Endothelial cell of umbilical vein (primary cell): ENCODE measurements at regions not wholly inside any gene's neighbourhood (a gene's known extent, or its start where the extent isn't known, plus 50 kb on each side); places are given as distances from the start of the nearest gene placed in this dataset.

Experiments used
- BruUV-seq: library from RNA; stranded (reverse); fragments of 400-500 nt; replicated peaks from 2 replicates; lab custom pipeline; 2021; lab: Mats Ljungman, UMichigan
- CTCF ChIA-PET: fragments of 300-600, 350-600 bp; sonication (Branson Sonifier 250); formaldehyde crosslinking; loops from one replicate; lab custom pipeline; 2021; ENCODE audit warnings: antibody characterized with exemption, inconsistent platforms; lab: Charles Lee
- POLR2A ChIA-PET: fragments of 300-600, 350-600 bp; sonication (Branson Sonifier 250); formaldehyde crosslinking; loops from one replicate; lab custom pipeline; 2021; ENCODE audit warnings: antibody characterized with exemption, inconsistent platforms; lab: Charles Lee
- DNase-seq: peaks from one replicate; pipeline ENCODE4 v3.0.0-alpha.2; 2011; ENCODE audit warnings: low read depth, low spot score
- FAIRE-seq: peaks from 2 replicates; lab custom pipeline; 2011; peaks lifted over from hg19 to GRCh38; lab: Jason Lieb, UNC
- H2AFZ ChIP-seq: 2 replicates; pipeline ENCODE4 v1.6.0; 2012; ENCODE audit warnings: low read depth, low read length, control low read depth, inconsistent platforms
- H3K27ac ChIP-seq: 2 replicates; pipeline ENCODE4 v1.5.1; 2011; ENCODE audit warnings: low read depth, mild to moderate bottlenecking, control low read depth, low read length, moderate library complexity; ENCODE audit not compliant: insufficient read depth
- H3K27me3 ChIP-seq, 2 experiments: 2 replicates each; pipeline versions ENCODE4 v1.6.0 to v1.6.1; 2011; ENCODE audit warnings: low read length in 2 of 2, mixed read lengths in 1 of 2; ENCODE audit not compliant: control insufficient read depth in 2 of 2, insufficient read depth in 2 of 2
- H3K36me3 ChIP-seq, 2 experiments: 2 replicates in 1 of 2; 3 replicates in 1 of 2; pipeline ENCODE4 v1.5.1; 2011; ENCODE audit warnings: low read length in 2 of 2, mild to moderate bottlenecking in 1 of 2, moderate library complexity in 1 of 2; ENCODE audit not compliant: control insufficient read depth in 2 of 2, insufficient read depth in 2 of 2; ENCODE audit errors: extremely low read depth in 1 of 2
- H3K4me1 ChIP-seq: 3 replicates; pipeline ENCODE4 v1.5.1; 2011; ENCODE audit warnings: mild to moderate bottlenecking, low read length; ENCODE audit not compliant: control insufficient read depth, insufficient read depth; ENCODE audit errors: extremely low read depth
- H3K4me2 ChIP-seq: 2 replicates; pipeline ENCODE4 v1.6.1; 2011; ENCODE audit warnings: low read length, control low read depth, mixed read lengths; ENCODE audit not compliant: insufficient read depth
- H3K4me3 ChIP-seq, 3 experiments: fragments of 200-600 bp in 1 of 3; sonication (generic), shearing (Covaris generic) in 1 of 3; replicated peaks in 1 of 3; 2 replicates each; pipeline ENCODE4 v1.5.1; 2011 to 2016; ENCODE audit warnings: control low read depth in 3 of 3, low read length in 3 of 3, mild to moderate bottlenecking in 2 of 3, inconsistent platforms in 1 of 3, low read depth in 1 of 3, moderate library complexity in 1 of 3; ENCODE audit not compliant: insufficient read depth in 1 of 3
- H3K79me2 ChIP-seq: 2 replicates; pipeline ENCODE4 v1.6.0; 2012; ENCODE audit warnings: low read length, inconsistent platforms; ENCODE audit not compliant: control insufficient read depth, insufficient read depth
- H3K9ac ChIP-seq: replicated peaks from 2 replicates; pipeline ENCODE3; 2011; ENCODE audit warnings: low read length, control low read depth; ENCODE audit not compliant: insufficient read depth; ENCODE audit errors: extremely low read depth
- H3K9me1 ChIP-seq: replicated peaks from 3 replicates; pipeline ENCODE4 v1.6.0; 2011; ENCODE audit warnings: mild to moderate bottlenecking, low read length; ENCODE audit not compliant: control insufficient read depth, insufficient read depth; ENCODE audit errors: extremely low read depth
- H3K9me3 ChIP-seq: replicated peaks from 2 replicates; pipeline ENCODE4 v1.5.1; 2012; ENCODE audit warnings: low read length, inconsistent platforms; ENCODE audit not compliant: control insufficient read depth, insufficient read depth
- H4K20me1 ChIP-seq: replicated peaks from 2 replicates; pipeline ENCODE3; 2011; ENCODE audit warnings: mild to moderate bottlenecking, low read length; ENCODE audit not compliant: control insufficient read depth, insufficient read depth; ENCODE audit errors: extremely low read depth
- CTCF ChIP-seq, 2 donors: IDR thresholded peaks; 1 replicate in 1 of 2; 2 replicates in 1 of 2; pipeline ENCODE4 v1.5.1; 2011; ENCODE audit warnings: low read length in 2 of 2, mild to moderate bottlenecking in 2 of 2, moderate library complexity in 2 of 2, control low read depth in 1 of 2, inconsistent platforms in 1 of 2, low read depth in 1 of 2; ENCODE audit not compliant: insufficient read depth in 1 of 2; ENCODE audit errors: extremely low read depth in 1 of 2
- EZH2 ChIP-seq: IDR thresholded peaks from 2 replicates; pipeline ENCODE4 v1.6.1; 2012; ENCODE audit warnings: borderline replicate concordance, low read depth, mild to moderate bottlenecking, moderate library complexity, low read length, inconsistent platforms; ENCODE audit not compliant: severe bottlenecking
- FOS ChIP-seq: IDR thresholded peaks from 2 replicates; pipeline ENCODE4 v1.6.1; 2011; ENCODE audit warnings: mild to moderate bottlenecking, low read length, moderate library complexity, borderline replicate concordance; ENCODE audit not compliant: insufficient read depth
- GATA2 ChIP-seq: IDR thresholded peaks from 2 replicates; pipeline ENCODE4 v1.7.0; 2011; ENCODE audit warnings: low read depth, mild to moderate bottlenecking, moderate library complexity, mixed read lengths, low read length; ENCODE audit not compliant: insufficient read length, insufficient read depth
- JUN ChIP-seq: IDR thresholded peaks from 2 replicates; pipeline ENCODE4 v1.6.1; 2011; ENCODE audit warnings: borderline replicate concordance, low read depth; ENCODE audit not compliant: insufficient read length, insufficient read depth
- MAX ChIP-seq: IDR thresholded peaks from 2 replicates; pipeline ENCODE4 v1.6.1; 2011; ENCODE audit not compliant: insufficient read depth, insufficient read length
- MYC ChIP-seq: IDR thresholded peaks from one replicate; pipeline ENCODE4 v1.6.1; 2011; ENCODE audit warnings: mild to moderate bottlenecking, low read depth, low read length
- POLR2A ChIP-seq: IDR thresholded peaks from 2 replicates; pipeline ENCODE4 v1.6.1; 2012; ENCODE audit warnings: low read depth, mild to moderate bottlenecking, control low read depth, low read length
- POLR2AphosphoS5 ChIP-seq: IDR thresholded peaks from 2 replicates; pipeline ENCODE4 v1.6.1; 2012; ENCODE audit warnings: low read depth, mild to moderate bottlenecking, control low read depth, low read length, moderate library complexity; ENCODE audit not compliant: insufficient read depth
- dilution Hi-C: fragments of 300-500 bp; cut with MboI; formaldehyde crosslinking; loops from one replicate; pipeline ENCODE4 v1.15.0; 2019; ENCODE audit warnings: low sequenced_read_pairs; ENCODE audit not compliant: extremely low pct_ligation_motif_present
- intact Hi-C: fragments of 100-400 bp; cut with micrococcal nuclease; formaldehyde crosslinking; loops from one replicate; pipeline ENCODE4 v1.10.0; 2022

DNA sequence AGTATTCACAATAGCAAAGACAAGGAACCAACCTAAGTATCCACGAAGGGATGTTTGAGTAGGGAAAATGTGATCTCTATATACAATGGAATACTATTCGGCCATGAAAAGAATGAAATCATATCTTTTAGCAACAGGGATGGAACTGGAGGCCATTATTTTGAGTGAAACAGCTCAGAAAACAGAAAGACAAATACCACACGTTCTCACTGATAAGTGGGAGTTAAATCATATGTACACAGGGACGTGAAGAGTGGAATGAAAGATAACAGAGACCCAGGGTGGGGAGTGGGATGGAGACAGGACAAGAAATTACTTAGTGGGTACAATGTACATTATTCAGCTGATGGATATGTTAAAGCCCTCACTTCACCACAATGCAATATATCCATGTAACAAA lies 1012.7 kb downstream of the TBC1D22A start:
- dilution Hi-C loops: no loop called here
- Histone ChIP-seq H4K20me1 (no peaks in the 10 kb centered on the region), H3K9me3 (peaks cover 4% of the 10 kb centered on the region), H2AFZ (no peak overlapping the region), H3K4me3 (no peak overlapping the region), H3K9ac (no peak overlapping the region), H3K27me3 (no peaks in the 10 kb centered on the region), H3K79me2 (no peaks in the 10 kb centered on the region), H3K36me3 (no peaks in the 10 kb centered on the region), H3K4me2 (no peak overlapping the region), H3K4me1 (no peaks in the 10 kb centered on the region), H3K9me1 (no peaks in the 10 kb centered on the region), H3K27ac (no peak overlapping the region)
- POLR2A ChIA-PET: no interaction called here
- FAIRE-seq: no peak
- CTCF ChIA-PET: no interaction called here
- no TSS peak for BruUV-seq
- TF ChIP-seq CTCF (IDR thresholded peaks at IDR 0.05; ENCODE audit: extremely low read depth in 1 of 2, insufficient read depth in 1 of 2, low read depth in 1 of 2, low read length in 2 of 2) (no peak), FOS (no peak), EZH2 (no peak), POLR2A (no peak), POLR2AphosphoS5 (no peak), GATA2 (no peak), JUN (no peak), MYC (no peak), MAX (no peak)
- no peak for DNase-seq
- intact Hi-C loops: no loop called here
